Retinal pigment epithelial cell (primary cell): ENCODE measurements at regions not wholly inside any gene's neighbourhood (a gene's known extent, or its start where the extent isn't known, plus 50 kb on each side); places are given as distances from the start of the nearest gene placed in this dataset.

Experiments used
- DNase-seq: peaks from one replicate; pipeline ENCODE4 v3.0.0-alpha.2; 2010; ENCODE audit warnings: low read depth
- H3K4me3 ChIP-seq: 2 replicates; pipeline ENCODE4 v1.5.1; 2011; ENCODE audit warnings: mild to moderate bottlenecking, low read length, control low read depth, moderate library complexity
- TF ChIP-seq, protein P1 (sequence below): conservative IDR thresholded peaks from 2 replicates; pipeline ENCODE4 v1.5.1; 2011; ENCODE audit warnings: low read depth, low read length, control low read depth, inconsistent platforms

DNA sequence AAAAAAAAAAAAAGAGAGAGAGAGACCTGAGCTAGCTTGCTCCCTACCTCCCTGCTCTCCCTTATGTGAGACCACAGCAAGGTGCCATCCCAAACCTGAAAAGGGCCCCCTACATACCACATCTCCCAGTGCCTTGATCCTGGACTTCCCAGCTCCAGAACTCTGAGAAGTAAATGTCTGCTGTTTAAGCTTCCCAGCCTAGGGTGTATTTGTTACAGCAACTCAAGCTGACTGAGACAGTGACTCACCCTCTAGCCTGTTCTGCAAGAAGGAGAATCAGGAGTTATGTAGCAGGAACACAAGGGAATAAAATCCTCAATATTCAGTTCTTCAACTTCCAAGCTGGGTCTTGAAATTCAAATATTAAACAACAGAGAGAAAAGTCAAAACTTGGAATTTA is 52.1 kb upstream of the TMEM72 start:
- no peak overlapping the region for H3K4me3 ChIP-seq
- TF ChIP-seq, protein P1, sequence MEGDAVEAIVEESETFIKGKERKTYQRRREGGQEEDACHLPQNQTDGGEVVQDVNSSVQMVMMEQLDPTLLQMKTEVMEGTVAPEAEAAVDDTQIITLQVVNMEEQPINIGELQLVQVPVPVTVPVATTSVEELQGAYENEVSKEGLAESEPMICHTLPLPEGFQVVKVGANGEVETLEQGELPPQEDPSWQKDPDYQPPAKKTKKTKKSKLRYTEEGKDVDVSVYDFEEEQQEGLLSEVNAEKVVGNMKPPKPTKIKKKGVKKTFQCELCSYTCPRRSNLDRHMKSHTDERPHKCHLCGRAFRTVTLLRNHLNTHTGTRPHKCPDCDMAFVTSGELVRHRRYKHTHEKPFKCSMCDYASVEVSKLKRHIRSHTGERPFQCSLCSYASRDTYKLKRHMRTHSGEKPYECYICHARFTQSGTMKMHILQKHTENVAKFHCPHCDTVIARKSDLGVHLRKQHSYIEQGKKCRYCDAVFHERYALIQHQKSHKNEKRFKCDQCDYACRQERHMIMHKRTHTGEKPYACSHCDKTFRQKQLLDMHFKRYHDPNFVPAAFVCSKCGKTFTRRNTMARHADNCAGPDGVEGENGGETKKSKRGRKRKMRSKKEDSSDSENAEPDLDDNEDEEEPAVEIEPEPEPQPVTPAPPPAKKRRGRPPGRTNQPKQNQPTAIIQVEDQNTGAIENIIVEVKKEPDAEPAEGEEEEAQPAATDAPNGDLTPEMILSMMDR = no peak
- no peak for DNase-seq

DNA sequence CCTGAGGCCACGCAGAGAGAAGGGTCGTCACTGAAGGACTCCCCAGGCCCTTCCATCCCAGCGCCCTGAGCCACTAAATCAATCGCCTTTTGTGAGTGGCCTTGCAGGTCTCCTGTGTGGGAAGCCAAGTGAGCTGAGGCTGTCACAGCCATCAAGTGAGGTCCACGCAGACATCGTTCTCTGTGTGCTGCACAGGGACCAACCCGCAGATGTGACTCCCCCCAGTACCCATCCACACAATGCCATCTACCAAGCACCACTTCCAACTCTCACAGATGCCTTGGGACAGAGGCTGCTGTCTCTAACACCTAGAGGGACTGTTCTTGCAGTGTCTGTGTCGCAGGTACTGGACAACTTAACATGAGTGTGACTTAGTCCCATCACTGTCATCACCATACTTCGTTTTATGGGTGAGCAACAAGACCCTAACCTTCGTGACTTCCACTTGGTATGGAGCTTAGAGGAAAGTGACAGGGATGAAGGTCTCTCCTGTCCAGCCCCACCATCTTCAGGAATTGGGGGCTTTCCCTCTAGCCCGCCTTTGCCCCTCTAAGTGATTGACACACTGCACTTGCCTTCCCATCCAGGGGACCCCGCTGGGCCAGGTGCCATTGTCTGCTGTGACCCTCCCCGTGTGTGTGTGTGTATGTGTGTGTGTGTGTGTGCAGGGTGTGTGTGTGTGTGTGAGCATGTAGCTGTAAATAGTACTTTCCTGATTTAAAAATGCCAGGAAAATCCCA is 51.4 kb upstream of the TMEM72 start:
- TF ChIP-seq, protein P1 = no peak
- no peak overlapping the region for H3K4me3 ChIP-seq
- DNase-seq = no peak

DNA sequence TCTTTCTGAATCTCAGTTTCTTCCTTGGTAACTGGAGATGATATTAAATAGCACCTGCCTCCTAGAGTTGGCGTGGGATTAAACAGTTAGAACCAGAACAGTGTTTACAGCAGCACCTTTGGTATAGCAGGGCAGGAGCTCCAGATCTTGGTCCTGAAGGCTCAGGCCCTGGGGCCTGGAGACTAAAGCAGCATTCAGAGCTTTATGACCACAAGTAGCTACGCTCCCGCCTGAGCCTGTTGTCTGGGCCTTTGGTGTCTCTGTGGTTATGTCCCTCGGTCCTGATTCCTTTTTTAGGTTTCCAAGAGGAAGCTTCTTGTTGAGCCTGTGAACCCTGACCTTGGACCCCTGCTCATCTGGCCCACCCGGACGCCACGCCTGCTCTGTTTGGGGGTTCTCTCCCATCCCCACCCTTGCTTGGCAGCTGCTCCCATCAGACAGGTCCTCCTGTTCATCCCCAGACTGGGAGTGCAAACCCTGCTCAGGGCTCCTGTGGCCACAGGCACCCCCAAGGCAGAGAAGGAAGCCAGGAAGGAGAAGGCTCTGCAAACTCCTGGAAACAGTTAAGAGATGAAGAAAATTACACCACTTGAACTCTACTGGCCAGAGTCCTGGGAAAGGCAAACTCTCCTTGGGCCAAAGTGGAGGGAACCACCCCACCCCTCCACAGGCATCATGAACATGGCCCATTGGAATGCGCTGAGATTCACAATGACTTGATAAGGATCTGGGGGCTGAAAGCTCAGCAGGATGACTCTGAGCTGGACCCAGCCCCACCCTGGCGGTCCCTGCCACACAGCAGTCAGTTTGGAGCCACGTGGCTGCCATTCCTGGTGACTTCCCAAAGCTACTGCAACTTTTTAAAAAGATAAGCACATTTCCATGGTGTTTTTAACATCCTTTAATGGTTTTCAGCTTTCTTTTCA is 50.1 kb upstream of the TMEM72 start:
- no peak overlapping the region for H3K4me3 ChIP-seq
- DNase-seq = no peak
- TF ChIP-seq, protein P1 = no peak
